ENCODE measurements at regions not wholly inside any gene's neighbourhood (a gene's known extent, or its start where the extent isn't known, plus 50 kb on each side); places are given as distances from the start of the nearest gene placed in this dataset.

DNA sequence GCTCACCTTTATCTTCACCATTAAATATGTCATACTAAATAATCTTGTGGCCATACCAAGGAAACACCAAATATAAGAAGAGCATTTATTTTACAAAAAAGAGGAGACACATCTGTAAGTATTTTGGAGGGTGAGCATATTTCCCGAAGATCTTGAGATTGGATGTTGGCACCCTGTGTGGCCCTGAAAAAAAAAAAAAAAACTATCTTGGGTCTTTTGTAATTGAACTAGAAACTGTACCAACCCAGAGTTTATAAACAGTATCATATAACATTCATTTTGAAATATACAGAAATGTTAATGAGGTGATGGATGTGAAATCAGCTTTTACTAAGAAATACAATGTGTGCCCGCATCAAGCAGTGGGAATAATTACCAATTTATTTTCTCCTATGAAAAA lies 104.0 kb upstream of the FRMD6 start:
- no peak for TF ChIP-seq POLR2AphosphoS5 (IDR thresholded peaks at IDR 0.05)
- TF ChIP-seq, protein P1, sequence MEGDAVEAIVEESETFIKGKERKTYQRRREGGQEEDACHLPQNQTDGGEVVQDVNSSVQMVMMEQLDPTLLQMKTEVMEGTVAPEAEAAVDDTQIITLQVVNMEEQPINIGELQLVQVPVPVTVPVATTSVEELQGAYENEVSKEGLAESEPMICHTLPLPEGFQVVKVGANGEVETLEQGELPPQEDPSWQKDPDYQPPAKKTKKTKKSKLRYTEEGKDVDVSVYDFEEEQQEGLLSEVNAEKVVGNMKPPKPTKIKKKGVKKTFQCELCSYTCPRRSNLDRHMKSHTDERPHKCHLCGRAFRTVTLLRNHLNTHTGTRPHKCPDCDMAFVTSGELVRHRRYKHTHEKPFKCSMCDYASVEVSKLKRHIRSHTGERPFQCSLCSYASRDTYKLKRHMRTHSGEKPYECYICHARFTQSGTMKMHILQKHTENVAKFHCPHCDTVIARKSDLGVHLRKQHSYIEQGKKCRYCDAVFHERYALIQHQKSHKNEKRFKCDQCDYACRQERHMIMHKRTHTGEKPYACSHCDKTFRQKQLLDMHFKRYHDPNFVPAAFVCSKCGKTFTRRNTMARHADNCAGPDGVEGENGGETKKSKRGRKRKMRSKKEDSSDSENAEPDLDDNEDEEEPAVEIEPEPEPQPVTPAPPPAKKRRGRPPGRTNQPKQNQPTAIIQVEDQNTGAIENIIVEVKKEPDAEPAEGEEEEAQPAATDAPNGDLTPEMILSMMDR (IDR thresholded peaks at IDR 0.05): no peak

Data from esophagus muscularis mucosa (tissue), 3 donors.